ENCODE measurements at regions not wholly inside any gene's neighbourhood (a gene's known extent, or its start where the extent isn't known, plus 50 kb on each side); places are given as distances from the start of the nearest gene placed in this dataset.

DNA sequence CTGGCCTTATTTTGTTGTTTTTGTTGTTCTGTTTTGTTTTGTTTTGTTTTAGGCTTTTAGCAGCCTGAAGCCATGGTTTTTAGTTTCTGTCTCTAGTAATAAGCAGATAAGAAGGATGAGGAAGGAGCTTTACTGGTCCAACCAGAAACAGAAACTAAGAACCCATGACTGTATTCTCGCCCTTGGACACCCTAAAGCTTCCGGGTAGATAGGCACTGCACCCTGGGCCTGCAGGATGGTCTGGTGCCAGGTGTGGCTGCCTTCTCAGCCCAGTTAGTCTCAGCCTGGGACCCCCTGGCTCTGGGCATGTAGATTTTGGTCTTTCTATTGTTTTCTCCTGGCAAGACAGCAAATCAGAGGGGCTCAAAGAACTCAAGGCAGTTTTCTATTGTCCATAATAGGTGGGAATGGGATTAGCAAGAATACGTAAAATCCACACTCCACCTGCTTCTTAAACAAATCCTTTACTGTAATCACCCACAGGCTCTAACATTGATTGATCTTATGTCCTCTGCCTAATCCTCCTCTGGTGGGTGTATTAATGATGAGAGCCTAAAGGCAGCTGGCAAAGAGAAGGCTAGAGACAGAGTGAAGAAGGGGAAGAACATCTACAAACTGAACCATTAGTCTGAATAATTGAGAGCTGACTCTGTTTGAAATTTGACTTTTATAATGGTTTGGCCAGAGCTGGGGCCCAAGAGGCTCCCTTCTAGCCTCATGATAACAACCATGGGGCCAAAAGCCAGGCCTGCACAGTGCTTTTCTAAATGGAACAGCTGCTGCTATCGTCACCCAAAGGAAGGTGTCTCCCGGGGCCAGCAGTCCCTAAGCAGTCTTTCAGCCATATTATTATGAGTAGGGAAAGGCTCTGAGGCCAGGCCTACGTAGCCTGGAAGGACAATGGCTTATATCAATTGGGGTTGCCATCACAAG lies 106.8 kb upstream of the ATP1A1 start:
- TF ChIP-seq CTCF (IDR thresholded peaks at IDR 0.05; ENCODE audit: unreplicated experiment in 3 of 3) = no peak
- Mint-ChIP-seq H3K27ac (no peak overlapping the region), H3K4me3 (no peak overlapping the region), H3K4me1 (peaks cover 1% of the 10 kb centered on the region), H3K9me3 (no peaks in the 10 kb centered on the region), H3K36me3 (ENCODE audit: low read depth) (no peaks in the 10 kb centered on the region), H3K27me3 (ENCODE audit: low read depth) (peaks cover 4% of the 10 kb centered on the region)

GRCh38 chr1:116266864-116267212 lies 106.2 kb upstream of the ATP1A1 start:
- Mint-ChIP-seq H3K27ac (no peak overlapping the region), H3K36me3 (ENCODE audit: low read depth) (no peaks in the 10 kb centered on the region), H3K27me3 (ENCODE audit: low read depth) (peaks cover 4% of the 10 kb centered on the region), H3K4me1 (no peaks in the 10 kb centered on the region), H3K4me3 (no peak overlapping the region), H3K9me3 (no peaks in the 10 kb centered on the region)
- no peak for TF ChIP-seq CTCF (IDR thresholded peaks at IDR 0.05; ENCODE audit: unreplicated experiment in 3 of 3)

- Mint-ChIP-seq H3K4me1 (peaks cover 3% of the 10 kb centered on the region), H3K27me3 (ENCODE audit: low read depth) (peaks cover under 1% of the 10 kb centered on the region), H3K4me3 (no peak overlapping the region), H3K36me3 (ENCODE audit: low read depth) (no peaks in the 10 kb centered on the region), H3K9me3 (no peaks in the 10 kb centered on the region), H3K27ac (no peak overlapping the region)
- no peak for TF ChIP-seq CTCF (IDR thresholded peaks at IDR 0.05; ENCODE audit: unreplicated experiment in 3 of 3)
Observed at GRCh38 chr1:116268211-116268610, 104.8 kb upstream of the ATP1A1 start.

DNA sequence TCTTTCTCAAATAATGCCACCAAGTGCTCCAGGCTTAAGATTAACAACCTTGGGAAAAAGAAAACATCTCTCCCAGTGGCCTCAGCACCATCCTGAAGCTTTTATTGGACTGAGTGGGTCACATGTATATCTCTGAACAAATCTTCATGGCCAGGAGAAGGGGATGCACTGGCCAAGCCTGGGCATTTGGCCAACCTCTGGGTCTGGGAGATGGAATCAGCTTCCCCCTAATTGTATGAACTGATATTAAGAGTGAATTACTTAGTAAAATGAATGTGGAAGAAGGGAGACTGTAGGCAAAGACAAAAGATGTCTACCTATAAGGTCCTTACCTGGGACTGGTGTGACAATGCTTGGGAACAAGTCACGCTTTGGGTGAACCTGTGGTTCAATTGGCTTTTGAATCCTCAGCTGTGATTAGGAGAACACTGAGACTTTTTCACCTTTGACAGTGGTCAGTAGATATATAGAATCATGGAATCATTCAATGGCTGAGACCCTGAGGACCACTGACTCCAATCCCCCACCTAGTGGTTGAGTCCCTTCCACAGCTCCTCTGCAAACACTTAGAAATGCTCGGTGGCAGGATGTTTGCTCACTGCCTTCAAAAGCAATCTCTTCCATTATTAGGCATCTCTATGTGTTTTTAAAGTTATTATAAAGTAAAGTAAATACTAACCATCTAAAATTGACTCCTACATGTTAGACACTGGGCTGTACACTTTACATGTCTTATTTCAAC lies 102.6 kb upstream of the ATP1A1 start:
- no peak overlapping the region for H3K27ac Mint-ChIP-seq
- H3K4me1 Mint-ChIP-seq = peaks cover 19% of the 10 kb centered on the region
- H3K27me3 Mint-ChIP-seq (ENCODE audit: low read depth) = peaks cover 2% of the 10 kb centered on the region
- H3K36me3 Mint-ChIP-seq (ENCODE audit: low read depth) = no peaks in the 10 kb centered on the region
- TF ChIP-seq CTCF (IDR thresholded peaks at IDR 0.05; ENCODE audit: unreplicated experiment in 3 of 3) = no peak
- no peak overlapping the region for H3K4me3 Mint-ChIP-seq
- H3K9me3 Mint-ChIP-seq = no peaks in the 10 kb centered on the region

DNA sequence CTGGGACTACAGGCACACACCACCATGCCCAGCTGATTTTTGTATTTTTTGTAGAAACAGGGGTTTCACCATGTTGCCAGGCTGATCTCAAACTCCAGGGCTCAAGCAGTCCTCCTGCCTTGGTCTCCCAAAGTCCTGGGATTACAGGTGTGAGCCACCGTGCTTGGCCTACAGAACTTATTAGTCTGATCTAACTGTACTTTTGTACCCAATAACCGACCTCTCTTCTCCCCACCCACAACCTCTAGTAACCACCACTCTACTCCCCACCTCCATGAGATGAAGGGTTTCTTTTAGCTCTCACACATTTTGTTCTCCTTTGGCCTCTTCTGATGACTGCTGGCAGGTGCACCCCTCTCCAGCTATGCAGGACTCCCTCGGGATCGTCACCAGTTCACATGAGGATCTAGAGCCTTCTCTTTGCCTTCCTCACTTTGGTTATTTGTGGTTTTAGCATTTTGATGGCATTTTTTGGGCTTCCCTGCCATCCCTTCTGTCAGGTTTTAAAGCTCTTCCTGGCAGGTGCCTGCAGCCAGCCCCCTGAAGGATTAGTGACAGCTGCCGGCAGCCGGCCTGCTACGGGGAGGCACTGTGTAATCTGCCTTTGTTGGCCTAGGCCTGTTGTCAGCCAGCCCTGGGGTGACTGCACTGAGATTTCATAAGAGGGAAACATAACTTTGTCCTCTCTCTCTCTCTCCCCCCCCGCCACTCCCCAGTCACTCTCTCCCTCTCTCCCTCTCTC lies 99.8 kb upstream of the ATP1A1 start:
- Mint-ChIP-seq H3K27me3 (ENCODE audit: low read depth) (peaks cover 6% of the 10 kb centered on the region), H3K4me1 (peaks cover 30% of the 10 kb centered on the region), H3K27ac (peak overlapping the region in 2 of 3 experiments; percentile 82), H3K9me3 (no peaks in the 10 kb centered on the region), H3K36me3 (ENCODE audit: low read depth) (no peaks in the 10 kb centered on the region), H3K4me3 (peak overlapping the region in 1 of 3 experiments; percentile 31)
- TF ChIP-seq CTCF (IDR thresholded peaks at IDR 0.05; ENCODE audit: unreplicated experiment in 3 of 3) = no peak

All from nephron (organoid).